PC-9 (cell line): ENCODE measurements at regions not wholly inside any gene's neighbourhood (a gene's known extent, or its start where the extent isn't known, plus 50 kb on each side); places are given as distances from the start of the nearest gene placed in this dataset.

Experiments
- BruUV-seq: library from RNA; stranded (reverse); fragments of 400-500 nt; replicated peaks from 2 replicates; lab custom pipeline; 2021; lab: Mats Ljungman, UMichigan
- CTCF ChIA-PET: fragments of 300-600 bp; sonication (Branson Sonifier 250); formaldehyde crosslinking; loops from one replicate; lab custom pipeline; 2022; ENCODE audit warnings: antibody characterized with exemption; lab: Charles Lee
- POLR2A ChIA-PET: fragments of 300-600 bp; sonication (Branson Sonifier 250); formaldehyde crosslinking; loops from one replicate; lab custom pipeline; 2022; ENCODE audit warnings: antibody characterized with exemption; ENCODE audit not compliant: unreplicated experiment; lab: Charles Lee
- DNase-seq, 2 experiments: peaks; one replicate each; pipeline versions ENCODE4 v3.0.0 to v3.0.0-alpha.2; 2015 to 2022; ENCODE audit warnings: mixed read lengths in 1 of 2
- H2AFZ ChIP-seq: fragments of 200-600 bp; sonication (generic); 2 replicates; pipeline ENCODE4 v1.8.1; 2017; ENCODE audit warnings: antibody characterized with exemption
- H3F3A ChIP-seq: fragments of 200-600 bp; sonication (generic); 2 replicates; pipeline ENCODE4 v1.8.1; 2017; ENCODE audit warnings: antibody characterized with exemption, mild to moderate bottlenecking, low read depth; ENCODE audit not compliant: insufficient read depth
- H3K27ac ChIP-seq: fragments of 200-600 bp; sonication (generic); 2 replicates; pipeline ENCODE4 v1.6.1; 2016; ENCODE audit warnings: mixed run types
- H3K27me3 ChIP-seq: fragments of 200-600 bp; sonication (generic); 2 replicates; pipeline ENCODE4 v1.6.1; 2016; ENCODE audit warnings: low read depth, mixed run types; ENCODE audit not compliant: insufficient read depth
- H3K36me3 ChIP-seq: fragments of 200-600 bp; sonication (generic); 2 replicates; pipeline ENCODE4 v1.6.1; 2016; ENCODE audit warnings: low read depth, mixed run types
- H3K4me1 ChIP-seq: fragments of 200-600 bp; sonication (generic); replicated peaks from 2 replicates; pipeline ENCODE4 v1.6.1; 2016; ENCODE audit warnings: mixed run types; ENCODE audit not compliant: insufficient read depth
- H3K4me2 ChIP-seq: fragments of 200-600 bp; sonication (generic); 2 replicates; pipeline ENCODE4 v1.6.1; 2017; ENCODE audit warnings: mixed run types
- H3K4me3 ChIP-seq: fragments of 200-600 bp; sonication (generic); 2 replicates; pipeline ENCODE4 v1.6.1; 2016; ENCODE audit warnings: mixed run types
- H3K79me2 ChIP-seq: fragments of 200-600 bp; sonication (generic); 2 replicates; pipeline ENCODE4 v1.6.1; 2017; ENCODE audit warnings: low read depth, mixed run types
- H3K9me2 ChIP-seq: fragments of 200-600 bp; sonication (generic); 2 replicates; pipeline ENCODE4 v1.8.1; 2017; ENCODE audit warnings: mild to moderate bottlenecking; ENCODE audit not compliant: insufficient read depth
- H3K9me3 ChIP-seq: fragments of 200-600 bp; sonication (generic); 2 replicates; pipeline ENCODE4 v1.8.1; 2016; ENCODE audit warnings: low read depth; ENCODE audit not compliant: insufficient read depth
- H4K20me1 ChIP-seq: fragments of 200-600 bp; sonication (generic); 2 replicates; pipeline ENCODE4 v1.8.1; 2017; ENCODE audit not compliant: insufficient read depth
- EZH2 ChIP-seq: fragments of 200-600 bp; sonication (generic); IDR thresholded peaks from 2 replicates; pipeline ENCODE4 v1.8.0; 2017; ENCODE audit warnings: antibody characterized with exemption, low read depth
- intact Hi-C: fragments of 100-400 bp; cut with micrococcal nuclease; formaldehyde crosslinking; loops from one replicate; pipeline ENCODE4 v1.10.0; 2022; ENCODE audit not compliant: unreplicated experiment
- TF ChIP-seq, protein P1 (sequence below): fragments of 200-600 bp; sonication (generic); conservative IDR thresholded peaks from 2 replicates; pipeline ENCODE4 v1.6.1; 2017; ENCODE audit warnings: mixed run types, antibody characterized with exemption, mild to moderate bottlenecking, moderate library complexity

DNA sequence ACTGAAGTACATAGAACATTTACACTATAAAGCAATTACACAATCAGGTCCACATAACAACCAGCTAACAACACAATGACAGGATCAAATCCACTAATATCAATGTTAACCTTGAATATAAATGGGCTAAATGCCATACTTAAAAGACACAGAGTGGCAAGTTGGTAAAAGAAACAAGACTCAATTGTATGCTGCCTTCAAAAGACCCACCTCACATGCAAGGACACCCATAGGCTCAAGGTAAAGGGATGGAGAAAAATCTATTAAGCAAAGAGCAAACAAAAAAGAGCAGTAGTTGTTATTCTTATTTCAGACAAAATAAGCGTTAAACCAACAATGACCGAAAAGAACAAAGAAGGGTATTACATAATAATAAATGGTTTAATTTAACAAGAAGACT lies 183.3 kb downstream of the PYDC2 start:
- no peak overlapping the region for H3K4me2 ChIP-seq
- H3K4me3 ChIP-seq: no peak overlapping the region
- no peaks in the 10 kb centered on the region for H3K79me2 ChIP-seq
- no peaks in the 10 kb centered on the region for H3F3A ChIP-seq
- ChIA-PET POLR2A (no interaction called here), CTCF (no interaction called here)
- no peaks in the 10 kb centered on the region for H3K27me3 ChIP-seq
- intact Hi-C loops: no loop called here
- no peak for TF ChIP-seq EZH2
- TF ChIP-seq, protein P1, sequence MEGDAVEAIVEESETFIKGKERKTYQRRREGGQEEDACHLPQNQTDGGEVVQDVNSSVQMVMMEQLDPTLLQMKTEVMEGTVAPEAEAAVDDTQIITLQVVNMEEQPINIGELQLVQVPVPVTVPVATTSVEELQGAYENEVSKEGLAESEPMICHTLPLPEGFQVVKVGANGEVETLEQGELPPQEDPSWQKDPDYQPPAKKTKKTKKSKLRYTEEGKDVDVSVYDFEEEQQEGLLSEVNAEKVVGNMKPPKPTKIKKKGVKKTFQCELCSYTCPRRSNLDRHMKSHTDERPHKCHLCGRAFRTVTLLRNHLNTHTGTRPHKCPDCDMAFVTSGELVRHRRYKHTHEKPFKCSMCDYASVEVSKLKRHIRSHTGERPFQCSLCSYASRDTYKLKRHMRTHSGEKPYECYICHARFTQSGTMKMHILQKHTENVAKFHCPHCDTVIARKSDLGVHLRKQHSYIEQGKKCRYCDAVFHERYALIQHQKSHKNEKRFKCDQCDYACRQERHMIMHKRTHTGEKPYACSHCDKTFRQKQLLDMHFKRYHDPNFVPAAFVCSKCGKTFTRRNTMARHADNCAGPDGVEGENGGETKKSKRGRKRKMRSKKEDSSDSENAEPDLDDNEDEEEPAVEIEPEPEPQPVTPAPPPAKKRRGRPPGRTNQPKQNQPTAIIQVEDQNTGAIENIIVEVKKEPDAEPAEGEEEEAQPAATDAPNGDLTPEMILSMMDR: no peak
- H3K4me1 ChIP-seq: no peaks in the 10 kb centered on the region
- H2AFZ ChIP-seq: no peak overlapping the region
- no peaks in the 10 kb centered on the region; the same call in 1 of the 2 replicates for H3K9me3 ChIP-seq
- no peak for DNase-seq
- no TSS peak for BruUV-seq
- H3K27ac ChIP-seq: no peak overlapping the region
- H3K9me2 ChIP-seq: no peaks in the 10 kb centered on the region
- H3K36me3 ChIP-seq: no peaks in the 10 kb centered on the region
- H4K20me1 ChIP-seq: no peaks in the 10 kb centered on the region

DNA sequence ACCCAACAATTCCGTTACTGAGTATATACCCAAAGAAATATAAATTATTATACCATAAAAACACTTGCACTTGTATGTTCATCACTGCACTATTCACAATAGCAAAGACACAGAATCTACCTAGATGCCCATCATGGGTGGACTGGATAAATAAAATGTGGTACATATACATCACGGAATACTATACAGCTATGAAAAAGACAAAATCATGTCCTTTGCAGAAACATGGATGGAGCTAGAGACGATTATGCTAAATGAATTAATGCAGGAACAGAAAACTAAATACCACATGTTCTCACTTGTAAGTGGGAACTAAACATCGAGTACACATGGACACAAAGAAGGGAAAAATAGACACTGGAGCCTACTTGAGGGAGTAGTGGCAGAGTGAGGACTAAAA lies 185.3 kb downstream of the PYDC2 start:
- H3K79me2 ChIP-seq: no peaks in the 10 kb centered on the region
- H3K9me3 ChIP-seq: no peaks in the 10 kb centered on the region; the same call in 1 of the 2 replicates
- H3K4me2 ChIP-seq: no peak overlapping the region
- no peaks in the 10 kb centered on the region for H4K20me1 ChIP-seq
- H3K27me3 ChIP-seq: no peaks in the 10 kb centered on the region
- no peak overlapping the region for H2AFZ ChIP-seq
- ChIA-PET CTCF (no interaction called here), POLR2A (no interaction called here)
- H3K4me1 ChIP-seq: no peaks in the 10 kb centered on the region
- no TSS peak for BruUV-seq
- no peak for TF ChIP-seq EZH2
- TF ChIP-seq, protein P1: no peak
- H3K9me2 ChIP-seq: no peaks in the 10 kb centered on the region
- H3K36me3 ChIP-seq: no peaks in the 10 kb centered on the region
- DNase-seq: no peak
- no peak overlapping the region for H3K4me3 ChIP-seq
- intact Hi-C loops: no loop called here
- H3F3A ChIP-seq: no peaks in the 10 kb centered on the region
- no peak overlapping the region for H3K27ac ChIP-seq

DNA sequence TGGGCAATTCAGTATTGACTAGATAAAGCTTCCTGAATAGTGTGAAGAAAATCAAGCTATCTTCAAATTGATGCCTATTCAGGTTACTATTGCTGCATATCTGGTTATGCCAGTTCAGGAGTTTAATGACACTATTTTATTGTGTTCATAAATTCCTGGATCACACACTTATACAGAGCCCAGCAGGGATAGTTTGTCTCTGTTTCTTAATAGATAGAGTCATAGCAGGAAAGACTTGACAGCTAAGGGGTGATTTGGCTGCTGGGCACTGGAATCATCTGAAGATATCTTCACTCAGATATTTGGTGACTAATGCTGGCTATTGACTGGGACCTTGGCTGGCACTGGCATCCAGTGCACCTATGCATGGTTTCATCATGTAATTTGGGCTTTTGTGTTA lies 187.8 kb downstream of the PYDC2 start:
- intact Hi-C loops: no loop called here
- Histone ChIP-seq H3F3A (no peaks in the 10 kb centered on the region), H3K4me1 (no peaks in the 10 kb centered on the region), H3K9me2 (no peaks in the 10 kb centered on the region), H3K27ac (no peak overlapping the region), H3K79me2 (no peaks in the 10 kb centered on the region), H3K36me3 (no peaks in the 10 kb centered on the region), H3K4me3 (no peak overlapping the region), H3K27me3 (no peaks in the 10 kb centered on the region), H2AFZ (no peak overlapping the region), H4K20me1 (no peaks in the 10 kb centered on the region), H3K9me3 (no peaks in the 10 kb centered on the region; the same call in 1 of the 2 replicates), H3K4me2 (no peak overlapping the region)
- TF ChIP-seq EZH2: no peak
- TF ChIP-seq, protein P1: no peak
- DNase-seq: peak in 1 of 2 experiments; percentile 68
- no TSS peak for BruUV-seq
- ChIA-PET POLR2A (no interaction called here), CTCF (no interaction called here)
